Osteoblast (primary cell): ENCODE measurements at regions not wholly inside any gene's neighbourhood (a gene's known extent, or its start where the extent isn't known, plus 50 kb on each side); places are given as distances from the start of the nearest gene placed in this dataset.

ENCODE experiments used
- DNase-seq: peaks from one replicate; pipeline ENCODE4 v3.0.0; 2011; ENCODE audit warnings: low spot score, mixed read lengths; ENCODE audit not compliant: insufficient read length; ENCODE audit errors: missing footprints
- H2AFZ ChIP-seq: 2 replicates; pipeline ENCODE4 v1.6.0; 2011; ENCODE audit warnings: mild to moderate bottlenecking, low read length
- H3K27ac ChIP-seq: 2 replicates; pipeline ENCODE4 v1.5.1; 2011; ENCODE audit warnings: mild to moderate bottlenecking, low read depth, low read length, moderate library complexity
- H3K27me3 ChIP-seq: 2 replicates; pipeline ENCODE4 v1.6.0; 2012; ENCODE audit warnings: mild to moderate bottlenecking, control low read depth, inconsistent platforms, low read length, moderate library complexity; ENCODE audit not compliant: insufficient read depth
- H3K36me3 ChIP-seq: 2 replicates; pipeline ENCODE4 v1.5.1; 2011; ENCODE audit warnings: mild to moderate bottlenecking, low read length, control low read depth, moderate library complexity; ENCODE audit not compliant: insufficient read depth
- H3K4me1 ChIP-seq: 2 replicates; pipeline ENCODE4 v1.5.1; 2011; ENCODE audit warnings: mild to moderate bottlenecking, low read length, control low read depth, moderate library complexity; ENCODE audit not compliant: insufficient read depth
- H3K4me2 ChIP-seq: 2 replicates; pipeline ENCODE4 v1.6.0; 2011; ENCODE audit warnings: mild to moderate bottlenecking, low read length; ENCODE audit not compliant: insufficient read depth
- H3K4me3 ChIP-seq: fragments of 200-600 bp; sonication (generic); 3 replicates; pipeline ENCODE4 v1.5.1; 2012; ENCODE audit warnings: mild to moderate bottlenecking, low read length, inconsistent platforms; ENCODE audit not compliant: insufficient read depth
- H3K79me2 ChIP-seq: 2 replicates; pipeline ENCODE4 v1.6.0; 2012; ENCODE audit warnings: mild to moderate bottlenecking, low read length, control low read depth, inconsistent platforms; ENCODE audit not compliant: insufficient read depth
- H3K9me3 ChIP-seq: 2 replicates; pipeline ENCODE4 v1.5.1; 2011; ENCODE audit warnings: low read depth, low read length, control low read depth
- H4K20me1 ChIP-seq: 2 replicates; pipeline ENCODE4 v1.6.0; 2012; ENCODE audit warnings: mild to moderate bottlenecking, low read length, control low read depth; ENCODE audit not compliant: insufficient read depth
- CTCF ChIP-seq: IDR thresholded peaks from 2 replicates; pipeline ENCODE4 v1.5.1; 2011; ENCODE audit warnings: mild to moderate bottlenecking, low read depth, low read length, moderate library complexity; ENCODE audit errors: extremely low read depth

GRCh38 chr10:123236126-123236525, 81.9 kb downstream of the BUB3 start:
- Histone ChIP-seq H3K36me3 (no peaks in the 10 kb centered on the region), H3K79me2 (no peaks in the 10 kb centered on the region), H3K9me3 (no peaks in the 10 kb centered on the region), H3K4me3 (no peak overlapping the region), H3K4me2 (no peak overlapping the region), H3K27me3 (no peaks in the 10 kb centered on the region), H2AFZ (no peak overlapping the region), H3K4me1 (no peaks in the 10 kb centered on the region), H3K27ac (no peak overlapping the region), H4K20me1 (no peaks in the 10 kb centered on the region)
- no peak for TF ChIP-seq CTCF
- DNase-seq = no peak

GRCh38 chr10:123240250-123240649, 86.0 kb downstream of the BUB3 start:
- no peak overlapping the region for H3K4me3 ChIP-seq
- no peak overlapping the region for H3K27ac ChIP-seq
- no peaks in the 10 kb centered on the region for H3K27me3 ChIP-seq
- no peak for DNase-seq
- TF ChIP-seq CTCF = no peak
- no peak overlapping the region for H3K4me2 ChIP-seq
- no peaks in the 10 kb centered on the region for H3K4me1 ChIP-seq
- no peaks in the 10 kb centered on the region for H4K20me1 ChIP-seq
- H3K9me3 ChIP-seq = no peaks in the 10 kb centered on the region
- H3K36me3 ChIP-seq = no peaks in the 10 kb centered on the region
- H3K79me2 ChIP-seq = no peaks in the 10 kb centered on the region
- no peak overlapping the region for H2AFZ ChIP-seq

GRCh38 chr10:123240776-123241175, 86.6 kb downstream of the BUB3 start:
- Histone ChIP-seq H3K36me3 (no peaks in the 10 kb centered on the region), H3K4me2 (no peak overlapping the region), H3K4me3 (no peak overlapping the region), H2AFZ (no peak overlapping the region), H3K79me2 (no peaks in the 10 kb centered on the region), H3K4me1 (no peaks in the 10 kb centered on the region), H4K20me1 (no peaks in the 10 kb centered on the region), H3K9me3 (no peaks in the 10 kb centered on the region), H3K27ac (no peak overlapping the region), H3K27me3 (no peaks in the 10 kb centered on the region)
- DNase-seq = no peak
- no peak for TF ChIP-seq CTCF

GRCh38 chr10:123241391-123242141, 87.4 kb downstream of the BUB3 start:
- H3K4me3 ChIP-seq = no peak overlapping the region
- no peak for TF ChIP-seq CTCF
- H3K27me3 ChIP-seq = no peaks in the 10 kb centered on the region
- no peak overlapping the region for H2AFZ ChIP-seq
- no peak overlapping the region for H3K4me2 ChIP-seq
- H3K27ac ChIP-seq = no peak overlapping the region
- no peaks in the 10 kb centered on the region for H3K79me2 ChIP-seq
- DNase-seq = no peak
- no peaks in the 10 kb centered on the region for H3K36me3 ChIP-seq
- no peaks in the 10 kb centered on the region for H3K9me3 ChIP-seq
- no peaks in the 10 kb centered on the region for H4K20me1 ChIP-seq
- no peaks in the 10 kb centered on the region for H3K4me1 ChIP-seq
